Adrenal gland (tissue), 9 donors: ENCODE measurements at regions not wholly inside any gene's neighbourhood (a gene's known extent, or its start where the extent isn't known, plus 50 kb on each side); places are given as distances from the start of the nearest gene placed in this dataset.
"Not testable (repeated sequence)": the region's sequence is repeated elsewhere in the genome, so short reads cannot be mapped to it uniquely, and the experiment has no call there.

Experiments
- DNase-seq, 7 donors: peaks; one replicate each; pipeline ENCODE4 v3.0.0-alpha.2; 2019 to 2020
- H3K27ac ChIP-seq, 5 donors: fragments of 200-600 bp; sonication (generic) in 4 of 5; 1 replicate in 3 of 5; 2 replicates in 2 of 5; pipeline versions ENCODE4 v1.5.1 to v1.8.0; 2016 to 2020; ENCODE audit warnings: mild to moderate bottlenecking in 1 of 5
- H3K27me3 ChIP-seq: fragments of 200-600 bp; 2 replicates; pipeline ENCODE4 v1.8.0; 2021
- H3K36me3 ChIP-seq, 2 donors: fragments of 200-600 bp; replicated peaks in 1 of 2; 1 replicate in 1 of 2; 2 replicates in 1 of 2; pipeline versions ENCODE4 v1.5.1 to v1.8.0; 2018 to 2022
- H3K4me1 ChIP-seq, 2 donors: fragments of 200-600 bp; replicated peaks in 1 of 2; 1 replicate in 1 of 2; 2 replicates in 1 of 2; pipeline versions ENCODE4 v1.5.1 to v1.8.0; 2018 to 2021
- H3K4me3 ChIP-seq, 4 donors: fragments of 200-600 bp; sonication (generic) in 3 of 4; one replicate each; pipeline ENCODE4 v1.5.1; 2016 to 2018
- H3K9me3 ChIP-seq, 3 donors: fragments of 200-600 bp; sonication (generic) in 1 of 3; replicated peaks in 1 of 3; 1 replicate in 2 of 3; 2 replicates in 1 of 3; pipeline versions ENCODE4 v1.5.1 to v1.8.0; 2016 to 2021
- POLR2A ChIP-seq, 2 donors: fragments of 450-650 bp; IDR thresholded peaks; one replicate each; pipeline ENCODE4 v1.6.1; 2017; ENCODE audit warnings: antibody characterized with exemption in 2 of 2, mild to moderate bottlenecking in 2 of 2, moderate library complexity in 1 of 2
- WGBS, 4 donors: extraction: QIAGEN DNeasy Blood & Tissue Kit in 2 of 4; methylation state at CpG; one replicate each; pipeline versions ENCODE4 v1.1.5 to v1.1.7; 2013 to 2017; 5-methylcytosine and 5-hydroxymethylcytosine counted together
- intact Hi-C, 2 donors: fragments of 100-400 bp; cut with DNase I; formaldehyde crosslinking; loops; one replicate each; pipeline versions ENCODE4 v1.14.1 to v1.15.0; 2022 to 2023
- TF ChIP-seq, protein P1 (sequence below), 6 experiments: fragments of 450-650 bp in 4 of 6; fragments of 200-600 bp in 2 of 6; sonication (generic) in 1 of 6; IDR thresholded peaks; 1 replicate in 5 of 6; 2 replicates in 1 of 6; pipeline versions ENCODE4 v1.5.1 to v1.8.0; 2016 to 2021; ENCODE audit warnings: antibody characterized with exemption in 6 of 6, mild to moderate bottlenecking in 2 of 6, moderate library complexity in 1 of 6
- donor health status: healthy with polysubstance abuse.
- donor health status: Bipolar disorder and iron deficiency.
- donor health status: DM: yes; HTN: yes; CAD: no.
- donor health status: DM: no; HTN: no; CAD: no.
- donor health status: DM: no; HTN: no; CAD: no.

DNA sequence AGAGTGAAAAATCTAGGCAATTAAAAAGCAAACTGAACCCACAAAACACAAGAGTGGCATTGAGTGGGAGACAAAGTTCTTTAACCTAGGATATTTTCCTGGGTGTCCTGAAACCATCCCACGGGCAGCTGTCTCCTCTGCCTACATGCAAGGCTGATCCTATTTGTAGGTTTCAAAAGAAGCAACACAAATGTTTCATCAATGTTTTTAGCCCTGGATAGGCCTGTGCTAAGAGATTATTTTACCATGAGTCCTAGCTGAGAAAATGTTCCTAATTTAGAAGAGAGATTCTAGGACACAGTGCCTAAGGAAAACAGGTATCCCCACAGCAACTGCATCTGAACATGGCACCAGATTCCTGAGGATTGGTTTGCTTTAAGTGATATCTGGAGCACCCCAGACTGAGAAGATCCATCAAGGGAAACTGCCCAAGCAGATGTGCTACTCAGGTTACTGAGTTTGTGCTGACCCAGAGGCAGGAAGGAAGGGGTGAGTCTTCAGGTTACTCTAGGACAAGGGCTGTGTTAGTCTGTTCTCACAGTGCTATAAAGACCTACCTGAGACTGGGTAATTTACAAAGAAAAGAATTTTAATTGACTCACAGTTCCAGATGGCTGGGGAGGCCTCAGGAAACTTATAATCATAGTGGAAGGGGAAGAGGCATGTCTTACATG lies 111.6 kb upstream of the UST start:
- no peak overlapping the region for H3K4me3 ChIP-seq
- TF ChIP-seq POLR2A (IDR thresholded peaks at IDR 0.05): no peak
- TF ChIP-seq, protein P1, sequence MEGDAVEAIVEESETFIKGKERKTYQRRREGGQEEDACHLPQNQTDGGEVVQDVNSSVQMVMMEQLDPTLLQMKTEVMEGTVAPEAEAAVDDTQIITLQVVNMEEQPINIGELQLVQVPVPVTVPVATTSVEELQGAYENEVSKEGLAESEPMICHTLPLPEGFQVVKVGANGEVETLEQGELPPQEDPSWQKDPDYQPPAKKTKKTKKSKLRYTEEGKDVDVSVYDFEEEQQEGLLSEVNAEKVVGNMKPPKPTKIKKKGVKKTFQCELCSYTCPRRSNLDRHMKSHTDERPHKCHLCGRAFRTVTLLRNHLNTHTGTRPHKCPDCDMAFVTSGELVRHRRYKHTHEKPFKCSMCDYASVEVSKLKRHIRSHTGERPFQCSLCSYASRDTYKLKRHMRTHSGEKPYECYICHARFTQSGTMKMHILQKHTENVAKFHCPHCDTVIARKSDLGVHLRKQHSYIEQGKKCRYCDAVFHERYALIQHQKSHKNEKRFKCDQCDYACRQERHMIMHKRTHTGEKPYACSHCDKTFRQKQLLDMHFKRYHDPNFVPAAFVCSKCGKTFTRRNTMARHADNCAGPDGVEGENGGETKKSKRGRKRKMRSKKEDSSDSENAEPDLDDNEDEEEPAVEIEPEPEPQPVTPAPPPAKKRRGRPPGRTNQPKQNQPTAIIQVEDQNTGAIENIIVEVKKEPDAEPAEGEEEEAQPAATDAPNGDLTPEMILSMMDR (IDR thresholded peaks at IDR 0.05): no peak
- H3K9me3 ChIP-seq: no peaks in the 10 kb centered on the region
- no peak for DNase-seq
- H3K4me1 ChIP-seq: no peaks in the 10 kb centered on the region
- H3K27ac ChIP-seq: no peak overlapping the region
- WGBS, 4 donors: 92 to 100% (median 96%) methylated on average over 1 of the region's 1 CpG
- no peaks in the 10 kb centered on the region for H3K36me3 ChIP-seq
- no peaks in the 10 kb centered on the region for H3K27me3 ChIP-seq
- intact Hi-C loops: no loop called here

DNA sequence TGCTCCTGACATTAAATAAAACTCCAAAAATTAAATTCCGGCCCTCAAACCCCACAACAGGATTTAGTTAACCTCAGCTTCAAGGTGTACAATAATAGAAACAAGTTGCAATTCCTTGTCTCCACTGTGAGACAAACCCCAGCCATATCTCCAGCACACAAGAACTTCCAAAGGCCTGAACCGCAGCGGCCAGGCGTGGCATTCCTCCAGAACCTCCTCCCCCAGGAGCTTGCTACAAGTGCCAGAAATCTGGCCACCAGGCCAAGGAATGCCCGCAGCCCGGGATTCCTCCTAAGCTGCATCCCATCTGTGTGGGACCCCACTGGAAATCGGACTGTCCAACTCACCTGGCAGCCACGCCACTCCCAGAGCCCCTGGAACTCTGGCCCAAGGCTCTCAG lies 105.0 kb upstream of the UST start:
- H3K4me1 ChIP-seq, H3K36me3 ChIP-seq, H3K27ac ChIP-seq, DNase-seq, H3K4me3 ChIP-seq, intact Hi-C loops, H3K27me3 ChIP-seq, H3K9me3 ChIP-seq: not testable (repeated sequence)
- WGBS, 4 donors: 65 to 94% (median 90%) methylated on average over 1 to 8 of the region's 8 CpGs

DNA sequence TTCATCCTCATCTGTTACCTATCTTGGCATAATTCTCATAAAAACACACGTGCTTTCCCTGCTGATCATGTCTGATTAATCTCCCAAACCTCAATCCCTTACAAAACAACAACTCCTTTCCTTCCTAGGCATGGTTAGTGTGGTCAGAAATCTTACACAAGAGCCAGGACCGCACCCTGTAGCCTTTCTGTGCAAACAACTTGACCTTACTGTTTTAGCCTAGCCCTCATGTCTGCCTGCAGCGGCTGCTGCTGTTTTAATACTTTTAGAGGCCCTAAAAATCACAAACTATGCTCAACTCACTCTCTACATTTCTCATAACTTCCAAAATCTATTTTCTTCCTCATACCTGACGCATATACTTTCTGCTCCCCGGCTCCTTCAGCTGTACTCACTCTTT lies 103.6 kb upstream of the UST start:
- H3K9me3 ChIP-seq, H3K27ac ChIP-seq, H3K4me3 ChIP-seq, H3K36me3 ChIP-seq, H3K4me1 ChIP-seq, intact Hi-C loops, DNase-seq, H3K27me3 ChIP-seq: not testable (repeated sequence)
- 74 to 86% (median 80%) methylated on average over 3 to 5 of the region's 5 CpGs for WGBS, 4 donors

DNA sequence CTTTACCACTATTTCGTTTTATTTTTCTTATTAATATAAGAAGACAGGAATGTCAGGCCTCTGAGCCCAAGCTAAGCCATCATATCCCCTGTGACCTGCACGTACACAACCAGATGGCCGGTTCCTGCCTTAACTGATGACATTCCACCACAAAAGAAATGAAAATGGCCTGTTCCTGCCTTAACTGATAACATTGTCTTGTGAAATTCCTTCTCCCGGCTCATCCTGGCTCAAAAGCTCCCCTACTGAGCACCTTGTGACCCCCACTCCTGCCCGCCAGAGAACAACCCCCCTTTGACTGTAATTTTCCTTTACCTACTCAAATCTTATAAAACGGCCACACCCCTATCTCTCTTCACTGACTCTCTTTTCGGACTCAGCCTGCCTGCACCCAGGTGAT lies 101.8 kb upstream of the UST start:
- H3K27me3 ChIP-seq, H3K9me3 ChIP-seq, H3K4me3 ChIP-seq, H3K36me3 ChIP-seq, DNase-seq, H3K4me1 ChIP-seq, intact Hi-C loops, H3K27ac ChIP-seq: not testable (repeated sequence)
- WGBS, 4 donors: 67 to 83% (median 73%) methylated on average over 7 of the region's 7 CpGs

DNA sequence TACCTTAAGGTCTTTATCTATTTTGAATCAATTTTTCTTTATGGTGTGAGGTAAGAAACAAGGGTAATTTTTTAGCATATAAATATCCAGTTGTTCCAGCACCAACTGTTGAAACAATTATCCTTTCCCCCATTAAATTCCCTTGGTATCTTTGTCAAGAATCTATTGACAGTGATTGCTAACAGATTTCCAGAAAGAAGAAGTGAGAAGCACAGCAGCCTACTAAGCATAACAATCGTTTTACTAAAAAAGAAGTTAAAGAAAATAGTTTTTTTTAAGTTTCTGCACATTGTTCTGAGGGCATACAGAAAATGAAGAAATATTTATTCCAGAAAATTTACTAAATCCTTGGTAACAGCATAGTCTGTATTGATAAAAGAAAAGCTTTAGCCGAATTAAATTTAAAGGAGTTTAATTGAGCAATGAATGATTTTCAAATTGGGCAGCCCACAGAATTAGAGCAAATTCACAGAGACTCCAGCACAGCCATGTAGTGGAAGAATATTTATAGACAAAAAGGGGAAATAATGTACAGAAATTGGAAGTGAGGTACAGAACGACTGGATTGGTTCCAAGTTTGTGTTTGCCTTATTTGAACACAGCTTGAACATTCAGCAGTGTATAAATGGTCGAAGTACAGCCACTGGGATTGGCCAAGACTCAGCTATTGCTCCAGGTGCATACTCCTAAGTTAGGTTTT lies 97.9 kb upstream of the UST start:
- TF ChIP-seq, protein P1 (IDR thresholded peaks at IDR 0.05): no peak
- no peak for TF ChIP-seq POLR2A (IDR thresholded peaks at IDR 0.05)
- no peaks in the 10 kb centered on the region for H3K4me1 ChIP-seq
- DNase-seq: no peak
- no peak overlapping the region for H3K4me3 ChIP-seq
- H3K27me3 ChIP-seq: no peaks in the 10 kb centered on the region
- 48 to 59% (median 52%) methylated on average over 4 of the region's 4 CpGs for WGBS, 4 donors
- intact Hi-C loops: no loop called here
- no peaks in the 10 kb centered on the region for H3K9me3 ChIP-seq
- no peaks in the 10 kb centered on the region for H3K36me3 ChIP-seq
- no peak overlapping the region for H3K27ac ChIP-seq

DNA sequence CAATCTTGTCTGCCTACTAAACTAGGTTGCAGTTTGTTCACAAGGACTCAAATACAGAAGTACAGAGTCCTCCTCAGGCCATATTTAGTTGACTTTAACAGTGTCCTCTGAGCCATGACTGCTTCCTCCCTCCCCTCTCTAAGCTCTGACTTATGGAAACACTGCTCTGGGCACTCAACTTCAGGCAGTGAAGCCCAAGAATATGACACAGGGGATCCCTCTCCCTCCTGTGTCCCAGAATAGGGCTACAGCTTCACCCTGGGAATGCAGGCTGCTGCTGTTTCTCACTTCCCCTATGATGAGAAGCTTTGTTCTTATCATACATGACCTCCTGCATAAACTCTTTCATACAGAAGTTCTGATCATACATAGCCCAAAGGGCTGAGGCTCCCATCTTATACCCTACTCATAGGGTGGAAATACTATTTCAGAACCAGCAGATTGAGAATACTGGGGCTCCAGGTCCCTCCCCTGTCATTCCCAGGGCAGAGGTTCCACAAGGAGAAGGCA lies 97.3 kb upstream of the UST start:
- TF ChIP-seq, protein P1 (IDR thresholded peaks at IDR 0.05): no peak
- no peak for TF ChIP-seq POLR2A (IDR thresholded peaks at IDR 0.05)
- H3K4me3 ChIP-seq: no peak overlapping the region
- H3K36me3 ChIP-seq: no peaks in the 10 kb centered on the region
- no peaks in the 10 kb centered on the region for H3K27me3 ChIP-seq
- H3K27ac ChIP-seq: no peak overlapping the region
- no peaks in the 10 kb centered on the region for H3K9me3 ChIP-seq
- no peaks in the 10 kb centered on the region for H3K4me1 ChIP-seq
- intact Hi-C loops: no loop called here
- DNase-seq: no peak
